ENCODE measurements at regions not wholly inside any gene's neighbourhood (a gene's known extent, or its start where the extent isn't known, plus 50 kb on each side); places are given as distances from the start of the nearest gene placed in this dataset.

DNA sequence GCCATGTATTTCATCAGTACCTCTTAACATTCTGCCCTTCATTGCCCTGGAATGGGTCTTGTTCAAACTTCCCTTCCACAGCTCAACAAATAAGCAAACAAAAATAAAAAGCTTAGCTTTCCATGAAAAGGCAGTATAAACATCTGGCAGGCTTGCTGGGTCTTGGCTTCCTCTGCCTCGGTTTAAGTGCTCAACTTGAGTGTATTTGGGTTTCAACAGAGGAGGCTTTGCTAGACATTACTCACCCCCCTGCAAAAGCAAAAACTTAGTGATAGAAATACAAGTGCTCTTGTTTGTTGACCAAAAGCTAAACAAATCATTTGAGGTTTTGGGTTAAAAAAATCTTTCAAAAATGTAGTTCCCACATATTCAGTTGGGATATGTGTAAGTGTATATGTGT lies 518.5 kb downstream of the PLPP3 start:
- H3K4me3 ChIP-seq (ENCODE audit: low read depth, low read length): no peak overlapping the region
- no peaks in the 10 kb centered on the region for H3K9me3 ChIP-seq
- TF ChIP-seq, protein P1, sequence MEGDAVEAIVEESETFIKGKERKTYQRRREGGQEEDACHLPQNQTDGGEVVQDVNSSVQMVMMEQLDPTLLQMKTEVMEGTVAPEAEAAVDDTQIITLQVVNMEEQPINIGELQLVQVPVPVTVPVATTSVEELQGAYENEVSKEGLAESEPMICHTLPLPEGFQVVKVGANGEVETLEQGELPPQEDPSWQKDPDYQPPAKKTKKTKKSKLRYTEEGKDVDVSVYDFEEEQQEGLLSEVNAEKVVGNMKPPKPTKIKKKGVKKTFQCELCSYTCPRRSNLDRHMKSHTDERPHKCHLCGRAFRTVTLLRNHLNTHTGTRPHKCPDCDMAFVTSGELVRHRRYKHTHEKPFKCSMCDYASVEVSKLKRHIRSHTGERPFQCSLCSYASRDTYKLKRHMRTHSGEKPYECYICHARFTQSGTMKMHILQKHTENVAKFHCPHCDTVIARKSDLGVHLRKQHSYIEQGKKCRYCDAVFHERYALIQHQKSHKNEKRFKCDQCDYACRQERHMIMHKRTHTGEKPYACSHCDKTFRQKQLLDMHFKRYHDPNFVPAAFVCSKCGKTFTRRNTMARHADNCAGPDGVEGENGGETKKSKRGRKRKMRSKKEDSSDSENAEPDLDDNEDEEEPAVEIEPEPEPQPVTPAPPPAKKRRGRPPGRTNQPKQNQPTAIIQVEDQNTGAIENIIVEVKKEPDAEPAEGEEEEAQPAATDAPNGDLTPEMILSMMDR (IDR thresholded peaks at IDR 0.05; ENCODE audit: low read depth, low read length): no peak
- no peaks in the 10 kb centered on the region for H3K4me1 ChIP-seq
- H3K27me3 ChIP-seq: no peaks in the 10 kb centered on the region
- no peak for DNase-seq
- H3K36me3 ChIP-seq: no peaks in the 10 kb centered on the region

DNA sequence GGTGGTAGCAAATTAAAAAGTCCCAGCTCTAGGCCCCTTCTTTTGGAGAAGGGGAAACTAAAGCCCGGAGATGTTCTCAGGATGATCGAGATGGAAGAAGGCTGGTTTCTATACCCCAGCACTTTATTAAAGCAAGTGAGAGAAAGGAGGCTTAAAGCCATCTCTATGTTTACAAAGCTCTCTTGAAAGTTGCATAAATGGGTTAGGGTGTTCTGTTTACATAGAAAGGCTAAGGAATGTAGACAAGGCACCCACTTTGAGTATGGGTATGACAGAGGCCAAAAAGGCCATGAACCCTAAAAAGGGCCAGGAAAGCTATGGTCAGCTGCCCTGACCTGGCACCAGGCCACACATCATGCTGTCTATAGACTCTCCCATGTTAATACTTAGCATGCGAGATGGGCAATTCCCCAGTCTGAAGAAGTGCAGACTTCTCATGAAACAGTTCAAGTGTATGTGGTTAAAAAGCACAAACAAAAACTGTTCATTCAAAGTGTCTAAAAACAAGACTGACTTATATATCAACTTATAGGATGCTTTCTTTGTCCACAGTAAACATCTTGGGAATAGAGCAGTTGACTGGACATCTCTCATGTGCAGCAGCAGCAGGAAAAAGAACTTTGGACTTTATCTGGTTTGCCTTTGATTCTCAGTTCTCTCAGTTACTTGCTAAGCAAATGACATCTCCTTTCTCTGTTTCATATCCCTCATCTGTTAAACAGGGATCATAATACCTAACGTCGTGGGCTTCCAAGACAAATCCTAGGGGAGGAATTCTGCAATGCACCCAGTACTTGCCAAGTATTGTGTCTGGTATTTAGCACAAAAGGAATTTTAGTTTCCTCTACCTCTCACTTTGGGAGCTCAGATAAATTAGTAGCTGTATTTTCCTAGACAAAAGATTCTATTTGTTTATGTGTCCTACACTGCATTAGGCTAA lies 521.6 kb downstream of the PLPP3 start:
- no peak for DNase-seq
- Histone ChIP-seq H3K4me3 (ENCODE audit: low read depth, low read length) (no peak overlapping the region), H3K9me3 (no peaks in the 10 kb centered on the region), H3K36me3 (no peaks in the 10 kb centered on the region), H3K4me1 (no peaks in the 10 kb centered on the region), H3K27me3 (no peaks in the 10 kb centered on the region)
- TF ChIP-seq, protein P1 (IDR thresholded peaks at IDR 0.05; ENCODE audit: low read depth, low read length): no peak

DNA sequence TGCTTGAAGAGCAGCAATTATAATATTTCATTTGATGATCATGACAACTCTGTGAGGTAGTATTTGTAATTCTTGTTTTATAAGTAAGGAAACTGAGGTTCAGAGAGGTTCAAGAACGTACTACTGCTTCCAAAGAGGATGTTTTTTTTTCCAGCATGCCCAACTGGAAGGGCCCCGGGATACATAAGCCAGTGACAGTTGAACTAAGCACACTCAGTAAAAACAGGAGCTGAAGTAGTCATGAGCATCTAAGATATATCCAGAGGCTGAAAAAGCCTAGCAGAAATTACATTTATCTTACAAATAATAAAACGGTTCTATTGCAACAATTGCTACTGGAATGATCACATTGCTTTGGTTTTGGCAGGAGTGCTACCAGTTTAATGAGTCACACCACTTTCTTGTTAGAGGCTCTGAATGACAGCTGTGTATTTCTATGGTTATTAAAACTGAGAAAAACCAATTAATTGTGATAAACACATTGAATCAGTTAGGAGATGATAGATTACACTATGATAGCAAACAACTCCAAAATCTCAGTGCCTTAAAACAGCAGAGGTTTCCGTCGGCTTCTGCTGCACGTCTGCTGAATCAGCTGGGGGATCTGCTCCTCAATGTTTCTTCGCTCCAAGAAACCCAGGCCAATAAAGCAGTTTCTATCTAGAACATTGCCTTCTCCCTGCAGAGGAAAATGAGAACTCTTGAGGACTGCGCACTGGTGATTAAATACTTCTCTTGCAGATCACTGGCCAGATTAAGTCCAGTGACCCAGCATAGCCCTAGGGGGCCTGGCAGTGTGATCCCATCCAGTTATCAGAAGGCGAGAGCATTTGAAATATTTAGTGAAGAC lies 522.7 kb downstream of the PLPP3 start:
- no peaks in the 10 kb centered on the region for H3K36me3 ChIP-seq
- no peaks in the 10 kb centered on the region for H3K9me3 ChIP-seq
- H3K4me3 ChIP-seq (ENCODE audit: low read depth, low read length): no peak overlapping the region
- TF ChIP-seq, protein P1 (IDR thresholded peaks at IDR 0.05; ENCODE audit: low read depth, low read length): no peak
- no peaks in the 10 kb centered on the region for H3K27me3 ChIP-seq
- H3K4me1 ChIP-seq: no peaks in the 10 kb centered on the region
- DNase-seq: no peak

DNA sequence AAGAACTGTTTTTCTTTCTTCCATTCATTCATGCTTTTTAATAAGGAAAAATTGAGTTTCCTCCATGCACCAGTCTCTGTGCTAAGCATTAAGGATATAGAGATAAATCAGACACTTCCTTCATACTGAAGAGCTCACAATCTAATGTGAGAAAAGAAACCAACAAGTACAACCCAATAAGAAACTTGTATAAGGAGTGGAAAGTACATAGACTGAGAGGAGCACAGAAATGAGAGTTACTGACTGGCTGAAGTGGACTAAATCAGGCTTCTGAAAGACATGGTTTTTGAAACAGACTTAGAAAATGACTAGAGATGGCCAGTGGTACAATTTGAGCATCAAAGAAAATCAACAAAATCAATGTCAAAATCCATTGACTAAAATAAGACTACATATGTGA lies 524.4 kb downstream of the PLPP3 start:
- Histone ChIP-seq H3K4me1 (no peaks in the 10 kb centered on the region), H3K36me3 (no peaks in the 10 kb centered on the region), H3K27me3 (no peaks in the 10 kb centered on the region), H3K4me3 (ENCODE audit: low read depth, low read length) (no peak overlapping the region), H3K9me3 (no peaks in the 10 kb centered on the region)
- no peak for DNase-seq
- TF ChIP-seq, protein P1 (IDR thresholded peaks at IDR 0.05; ENCODE audit: low read depth, low read length): no peak

DNA sequence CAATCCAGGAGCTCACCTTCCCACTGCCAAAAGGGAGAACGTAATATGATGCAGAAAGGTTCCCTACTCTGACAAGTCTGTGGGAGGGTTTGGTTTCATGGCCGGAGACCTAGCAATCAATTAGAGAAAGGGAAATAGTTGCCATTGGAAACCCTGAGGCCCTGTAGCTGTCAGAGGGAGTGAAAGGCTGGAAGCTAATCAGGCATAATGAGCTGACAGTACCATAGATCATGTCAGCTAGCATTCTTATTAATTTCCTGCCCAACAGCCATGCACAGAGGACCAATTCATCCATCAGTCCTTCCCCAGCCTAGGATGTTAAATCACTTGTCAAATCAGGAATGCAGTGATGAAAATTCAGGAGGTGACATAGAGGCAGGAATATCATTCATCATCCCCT lies 527.3 kb downstream of the PLPP3 start:
- Histone ChIP-seq H3K27me3 (no peaks in the 10 kb centered on the region), H3K4me1 (no peaks in the 10 kb centered on the region), H3K4me3 (ENCODE audit: low read depth, low read length) (no peak overlapping the region), H3K9me3 (no peaks in the 10 kb centered on the region), H3K36me3 (no peaks in the 10 kb centered on the region)
- DNase-seq: no peak
- TF ChIP-seq, protein P1 (IDR thresholded peaks at IDR 0.05; ENCODE audit: low read depth, low read length): no peak
